Activated B cell treated with CpG ODN at 0.5 μM for 24 hours (primary cell): ENCODE measurements at regions not wholly inside any gene's neighbourhood (a gene's known extent, or its start where the extent isn't known, plus 50 kb on each side); places are given as distances from the start of the nearest gene placed in this dataset.

Experiments used
- ATAC-seq: fragments of 200-7000 bp; cut with Tn5 transposase; one replicate; pipeline ENCODE4 v1.10.0; 2021; ENCODE audit warnings: low read depth, mild to moderate bottlenecking, moderate library complexity
- CTCF ChIA-PET: fragments of 350-600 bp; sonication (Branson Sonifier 250); formaldehyde crosslinking; loops from one replicate; lab custom pipeline; 2021; ENCODE audit warnings: antibody characterized with exemption; lab: Charles Lee
- POLR2A ChIA-PET: fragments of 350-600 bp; sonication (Branson Sonifier 250); formaldehyde crosslinking; loops from one replicate; lab custom pipeline; 2021; ENCODE audit warnings: antibody characterized with exemption; lab: Charles Lee
- DNase-seq: peaks from one replicate; pipeline ENCODE4 v3.0.0; 2022
- H3K27ac Mint-ChIP-seq: one replicate; pipeline ENCODE4 v1.8.0; 2020; ENCODE audit warnings: mixed read lengths
- H3K27me3 Mint-ChIP-seq: one replicate; pipeline ENCODE4 v1.8.0; 2021; ENCODE audit warnings: mixed read lengths
- H3K36me3 Mint-ChIP-seq: one replicate; pipeline ENCODE4 v1.8.0; 2021; ENCODE audit warnings: low read depth, mixed read lengths
- H3K4me1 Mint-ChIP-seq: one replicate; pipeline ENCODE4 v1.8.0; 2021; ENCODE audit warnings: mixed read lengths
- H3K4me3 Mint-ChIP-seq: one replicate; pipeline ENCODE4 v1.8.0; 2020; ENCODE audit warnings: mild to moderate bottlenecking, mixed read lengths
- H3K9me3 Mint-ChIP-seq: one replicate; pipeline ENCODE4 v1.8.0; 2020; ENCODE audit warnings: mixed read lengths
- CTCF ChIP-seq: fragments of 200-600 bp; IDR thresholded peaks from one replicate; pipeline ENCODE4 v1.8.0; 2022; ENCODE audit warnings: antibody characterized with exemption, mild to moderate bottlenecking
- intact Hi-C: fragments of 100-400 bp; cut with micrococcal nuclease; formaldehyde crosslinking; loops from one replicate; pipeline ENCODE4 v1.15.1; 2024

- Mint-ChIP-seq H3K4me1 (no peaks in the 10 kb centered on the region), H3K27ac (no peak overlapping the region), H3K36me3 (no peaks in the 10 kb centered on the region), H3K9me3 (peaks cover 2% of the 10 kb centered on the region), H3K4me3 (no peak overlapping the region), H3K27me3 (no peaks in the 10 kb centered on the region)
- TF ChIP-seq CTCF, result no peak
- no peak for ATAC-seq
- intact Hi-C loops, result no loop called here
- no peak for DNase-seq
- ChIA-PET POLR2A (no interaction called here), CTCF (no interaction called here)
Observed at GRCh38 chr1:96981181-96981580, 259.6 kb downstream of the PTBP2 start.

- H3K36me3 Mint-ChIP-seq, result no peaks in the 10 kb centered on the region
- intact Hi-C loops, result no loop called here
- no peak for TF ChIP-seq CTCF
- DNase-seq (no peak), ATAC-seq (no peak)
- H3K4me1 Mint-ChIP-seq, result no peaks in the 10 kb centered on the region
- H3K27me3 Mint-ChIP-seq, result no peaks in the 10 kb centered on the region
- POLR2A ChIA-PET, result no interaction called here
- no peak overlapping the region for H3K27ac Mint-ChIP-seq
- H3K4me3 Mint-ChIP-seq, result no peak overlapping the region
- CTCF ChIA-PET, result no interaction called here
- H3K9me3 Mint-ChIP-seq, result peaks cover 2% of the 10 kb centered on the region
Observed at GRCh38 chr1:96982118-96982517, 260.5 kb downstream of the PTBP2 start.

GRCh38 chr1:96983866-96984265, 262.3 kb downstream of the PTBP2 start:
- H3K27ac Mint-ChIP-seq, result no peak overlapping the region
- no peak for ATAC-seq
- DNase-seq, result no peak
- no peak overlapping the region for H3K4me3 Mint-ChIP-seq
- no peaks in the 10 kb centered on the region for H3K4me1 Mint-ChIP-seq
- CTCF ChIA-PET, result no interaction called here
- intact Hi-C loops, result no loop called here
- TF ChIP-seq CTCF, result no peak
- POLR2A ChIA-PET, result no interaction called here
- H3K36me3 Mint-ChIP-seq, result no peaks in the 10 kb centered on the region
- peaks cover 2% of the 10 kb centered on the region for H3K27me3 Mint-ChIP-seq
- peaks cover 2% of the 10 kb centered on the region for H3K9me3 Mint-ChIP-seq

- Mint-ChIP-seq H3K27me3 (peaks cover 3% of the 10 kb centered on the region), H3K4me3 (no peak overlapping the region), H3K4me1 (no peaks in the 10 kb centered on the region), H3K27ac (no peak overlapping the region), H3K9me3 (peaks cover 2% of the 10 kb centered on the region), H3K36me3 (no peaks in the 10 kb centered on the region)
- no peak for TF ChIP-seq CTCF
- POLR2A ChIA-PET, result no interaction called here
- intact Hi-C loops, result no loop called here
- no peak for ATAC-seq
- CTCF ChIA-PET, result no interaction called here
- DNase-seq, result no peak
Observed at GRCh38 chr1:96987186-96987703, 265.7 kb downstream of the PTBP2 start.

- intact Hi-C loops, result no loop called here
- H3K27me3 Mint-ChIP-seq, result peaks cover 3% of the 10 kb centered on the region
- ATAC-seq, result no peak
- no peak overlapping the region for H3K4me3 Mint-ChIP-seq
- no peak for DNase-seq
- TF ChIP-seq CTCF, result no peak
- H3K36me3 Mint-ChIP-seq, result no peaks in the 10 kb centered on the region
- H3K27ac Mint-ChIP-seq, result no peak overlapping the region
- ChIA-PET CTCF (no interaction called here), POLR2A (no interaction called here)
- no peaks in the 10 kb centered on the region for H3K4me1 Mint-ChIP-seq
- H3K9me3 Mint-ChIP-seq, result peaks cover 2% of the 10 kb centered on the region
Observed at GRCh38 chr1:96989302-96989701, 267.7 kb downstream of the PTBP2 start.
